ENCODE measurements at regions not wholly inside any gene's neighbourhood (a gene's known extent, or its start where the extent isn't known, plus 50 kb on each side); places are given as distances from the start of the nearest gene placed in this dataset.
"Not testable (repeated sequence)": the region's sequence is repeated elsewhere in the genome, so short reads cannot be mapped to it uniquely, and the experiment has no call there.

GRCh38 chr6:13874191-13874549 is 50.6 kb upstream of the RNF182 start:
- DNase-seq = no peak

- peak in 2 of 3 donors; percentile 36 to 73 for DNase-seq
Measured at GRCh38 chr6:13873288-13874190, 51.2 kb upstream of the RNF182 start.

GRCh38 chr6:13872681-13873080 is 52.1 kb upstream of the RNF182 start:
- DNase-seq = no peak

- DNase-seq = not testable (repeated sequence)
Measured at GRCh38 chr6:13872006-13872405, 52.7 kb upstream of the RNF182 start.

- DNase-seq = peak; percentile 22 to 90 (median 74)
Measured at GRCh38 chr6:13870214-13870830, 54.4 kb upstream of the RNF182 start.

GRCh38 chr6:13868236-13868635 is 53.9 kb upstream of the MCUR1 start:
- DNase-seq = no peak

GRCh38 chr6:13866301-13866700 is 51.9 kb upstream of the MCUR1 start:
- no peak for DNase-seq

- peak in 1 of 3 donors; percentile 58 for DNase-seq
Measured at GRCh38 chr6:13865141-13865540, 50.8 kb upstream of the MCUR1 start.

- DNase-seq = not testable (repeated sequence)
Measured at GRCh38 chr6:13864669-13865068, 50.3 kb upstream of the MCUR1 start.
